PC-9 (cell line): ENCODE measurements at regions not wholly inside any gene's neighbourhood (a gene's known extent, or its start where the extent isn't known, plus 50 kb on each side); places are given as distances from the start of the nearest gene placed in this dataset.

Experiments used
- BruUV-seq: library from RNA; stranded (reverse); fragments of 400-500 nt; replicated peaks from 2 replicates; lab custom pipeline; 2021; lab: Mats Ljungman, UMichigan
- CTCF ChIA-PET: fragments of 300-600 bp; sonication (Branson Sonifier 250); formaldehyde crosslinking; loops from one replicate; lab custom pipeline; 2022; ENCODE audit warnings: antibody characterized with exemption; lab: Charles Lee
- POLR2A ChIA-PET: fragments of 300-600 bp; sonication (Branson Sonifier 250); formaldehyde crosslinking; loops from one replicate; lab custom pipeline; 2022; ENCODE audit warnings: antibody characterized with exemption; ENCODE audit not compliant: unreplicated experiment; lab: Charles Lee
- DNase-seq, 2 experiments: peaks; one replicate each; pipeline versions ENCODE4 v3.0.0 to v3.0.0-alpha.2; 2015 to 2022; ENCODE audit warnings: mixed read lengths in 1 of 2
- H2AFZ ChIP-seq: fragments of 200-600 bp; sonication (generic); 2 replicates; pipeline ENCODE4 v1.8.1; 2017; ENCODE audit warnings: antibody characterized with exemption
- H3F3A ChIP-seq: fragments of 200-600 bp; sonication (generic); 2 replicates; pipeline ENCODE4 v1.8.1; 2017; ENCODE audit warnings: antibody characterized with exemption, mild to moderate bottlenecking, low read depth; ENCODE audit not compliant: insufficient read depth
- H3K27ac ChIP-seq: fragments of 200-600 bp; sonication (generic); 2 replicates; pipeline ENCODE4 v1.6.1; 2016; ENCODE audit warnings: mixed run types
- H3K27me3 ChIP-seq: fragments of 200-600 bp; sonication (generic); 2 replicates; pipeline ENCODE4 v1.6.1; 2016; ENCODE audit warnings: low read depth, mixed run types; ENCODE audit not compliant: insufficient read depth
- H3K36me3 ChIP-seq: fragments of 200-600 bp; sonication (generic); 2 replicates; pipeline ENCODE4 v1.6.1; 2016; ENCODE audit warnings: low read depth, mixed run types
- H3K4me1 ChIP-seq: fragments of 200-600 bp; sonication (generic); replicated peaks from 2 replicates; pipeline ENCODE4 v1.6.1; 2016; ENCODE audit warnings: mixed run types; ENCODE audit not compliant: insufficient read depth
- H3K4me2 ChIP-seq: fragments of 200-600 bp; sonication (generic); 2 replicates; pipeline ENCODE4 v1.6.1; 2017; ENCODE audit warnings: mixed run types
- H3K4me3 ChIP-seq: fragments of 200-600 bp; sonication (generic); 2 replicates; pipeline ENCODE4 v1.6.1; 2016; ENCODE audit warnings: mixed run types
- H3K79me2 ChIP-seq: fragments of 200-600 bp; sonication (generic); 2 replicates; pipeline ENCODE4 v1.6.1; 2017; ENCODE audit warnings: low read depth, mixed run types
- H3K9me2 ChIP-seq: fragments of 200-600 bp; sonication (generic); 2 replicates; pipeline ENCODE4 v1.8.1; 2017; ENCODE audit warnings: mild to moderate bottlenecking; ENCODE audit not compliant: insufficient read depth
- H3K9me3 ChIP-seq: fragments of 200-600 bp; sonication (generic); 2 replicates; pipeline ENCODE4 v1.8.1; 2016; ENCODE audit warnings: low read depth; ENCODE audit not compliant: insufficient read depth
- H4K20me1 ChIP-seq: fragments of 200-600 bp; sonication (generic); 2 replicates; pipeline ENCODE4 v1.8.1; 2017; ENCODE audit not compliant: insufficient read depth
- EZH2 ChIP-seq: fragments of 200-600 bp; sonication (generic); IDR thresholded peaks from 2 replicates; pipeline ENCODE4 v1.8.0; 2017; ENCODE audit warnings: antibody characterized with exemption, low read depth
- intact Hi-C: fragments of 100-400 bp; cut with micrococcal nuclease; formaldehyde crosslinking; loops from one replicate; pipeline ENCODE4 v1.10.0; 2022; ENCODE audit not compliant: unreplicated experiment
- TF ChIP-seq, protein P1 (sequence below): fragments of 200-600 bp; sonication (generic); conservative IDR thresholded peaks from 2 replicates; pipeline ENCODE4 v1.6.1; 2017; ENCODE audit warnings: mixed run types, antibody characterized with exemption, mild to moderate bottlenecking, moderate library complexity

DNA sequence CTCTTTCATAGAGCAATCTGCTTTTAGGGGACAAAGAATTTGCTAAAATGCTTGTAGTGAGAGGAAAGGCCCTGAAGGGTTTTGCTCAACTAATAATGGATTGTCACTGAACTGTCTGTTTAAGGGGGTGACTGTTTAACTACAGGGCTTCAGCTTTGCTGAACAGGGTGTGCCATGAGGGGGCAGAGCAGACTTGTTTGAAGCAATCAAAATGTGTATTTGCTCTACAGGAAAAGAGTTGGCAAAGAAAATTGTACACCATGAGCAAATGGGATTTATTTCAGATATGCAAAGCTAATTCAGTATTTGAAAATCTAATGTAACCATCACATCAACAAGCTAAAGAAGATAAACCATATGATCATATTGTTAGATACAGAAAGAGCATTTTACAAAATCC is 154.3 kb downstream of the GABRG2 start:
- no peak for DNase-seq
- Histone ChIP-seq H3K79me2 (no peaks in the 10 kb centered on the region), H3K9me2 (no peaks in the 10 kb centered on the region), H3K4me1 (no peaks in the 10 kb centered on the region), H3K4me2 (no peak overlapping the region), H3K27me3 (no peaks in the 10 kb centered on the region), H3K4me3 (no peak overlapping the region), H3K36me3 (no peaks in the 10 kb centered on the region), H4K20me1 (no peaks in the 10 kb centered on the region), H3F3A (no peaks in the 10 kb centered on the region), H3K9me3 (no peaks in the 10 kb centered on the region), H3K27ac (no peak overlapping the region), H2AFZ (no peak overlapping the region)
- TF ChIP-seq, protein P1, sequence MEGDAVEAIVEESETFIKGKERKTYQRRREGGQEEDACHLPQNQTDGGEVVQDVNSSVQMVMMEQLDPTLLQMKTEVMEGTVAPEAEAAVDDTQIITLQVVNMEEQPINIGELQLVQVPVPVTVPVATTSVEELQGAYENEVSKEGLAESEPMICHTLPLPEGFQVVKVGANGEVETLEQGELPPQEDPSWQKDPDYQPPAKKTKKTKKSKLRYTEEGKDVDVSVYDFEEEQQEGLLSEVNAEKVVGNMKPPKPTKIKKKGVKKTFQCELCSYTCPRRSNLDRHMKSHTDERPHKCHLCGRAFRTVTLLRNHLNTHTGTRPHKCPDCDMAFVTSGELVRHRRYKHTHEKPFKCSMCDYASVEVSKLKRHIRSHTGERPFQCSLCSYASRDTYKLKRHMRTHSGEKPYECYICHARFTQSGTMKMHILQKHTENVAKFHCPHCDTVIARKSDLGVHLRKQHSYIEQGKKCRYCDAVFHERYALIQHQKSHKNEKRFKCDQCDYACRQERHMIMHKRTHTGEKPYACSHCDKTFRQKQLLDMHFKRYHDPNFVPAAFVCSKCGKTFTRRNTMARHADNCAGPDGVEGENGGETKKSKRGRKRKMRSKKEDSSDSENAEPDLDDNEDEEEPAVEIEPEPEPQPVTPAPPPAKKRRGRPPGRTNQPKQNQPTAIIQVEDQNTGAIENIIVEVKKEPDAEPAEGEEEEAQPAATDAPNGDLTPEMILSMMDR = no peak
- TF ChIP-seq EZH2 = no peak
- ChIA-PET CTCF (no interaction called here), POLR2A (no interaction called here)
- no TSS peak for BruUV-seq
- intact Hi-C loops = no loop called here

DNA sequence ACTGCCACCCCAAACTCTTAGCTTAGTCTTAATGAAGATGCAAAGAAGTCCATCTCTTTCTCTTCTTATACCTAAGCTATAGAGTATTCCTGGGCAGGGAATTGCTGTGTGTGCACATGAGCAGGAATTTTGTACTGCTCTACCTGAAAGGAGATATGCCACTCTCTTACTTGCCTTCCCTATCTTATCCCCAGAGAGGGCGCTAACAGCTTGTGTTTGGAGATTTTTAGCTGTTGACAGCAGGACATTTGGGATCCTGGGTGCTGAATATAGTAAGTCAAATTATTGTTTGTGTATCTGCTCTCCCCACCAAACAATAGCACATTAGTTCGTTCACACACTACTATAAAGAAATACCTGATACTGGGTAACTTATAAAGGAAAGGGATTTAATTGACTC is 159.5 kb downstream of the GABRG2 start:
- Histone ChIP-seq H3K9me3 (no peaks in the 10 kb centered on the region), H3K4me2 (no peak overlapping the region), H3K27ac (no peak overlapping the region), H3K36me3 (no peaks in the 10 kb centered on the region), H3K4me3 (no peak overlapping the region), H4K20me1 (no peaks in the 10 kb centered on the region), H3F3A (no peaks in the 10 kb centered on the region), H2AFZ (no peak overlapping the region), H3K9me2 (no peaks in the 10 kb centered on the region), H3K4me1 (no peaks in the 10 kb centered on the region), H3K27me3 (no peaks in the 10 kb centered on the region), H3K79me2 (no peaks in the 10 kb centered on the region)
- no TSS peak for BruUV-seq
- CTCF ChIA-PET = no interaction called here
- intact Hi-C loops = no loop called here
- no peak for TF ChIP-seq EZH2
- TF ChIP-seq, protein P1 = no peak
- POLR2A ChIA-PET = no interaction called here
- no peak for DNase-seq

DNA sequence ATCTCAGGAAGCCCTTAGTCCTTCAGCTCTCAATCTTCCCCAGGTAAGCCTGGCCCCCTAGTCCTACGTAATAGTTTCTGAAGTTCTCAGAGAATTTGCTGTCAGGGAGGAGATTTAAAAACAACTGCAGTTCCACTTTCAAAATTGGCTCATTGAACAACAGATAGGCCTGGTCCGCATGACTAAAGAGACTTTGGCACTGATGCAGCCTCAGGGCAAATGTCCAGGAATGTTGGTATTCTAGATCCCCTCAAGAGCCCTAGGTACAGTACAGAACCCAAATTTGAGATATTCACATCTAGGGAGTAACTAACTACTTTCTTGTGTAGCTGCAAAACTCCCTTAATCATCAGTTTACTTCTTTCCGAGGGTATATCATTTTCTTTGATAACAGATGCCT is 162.8 kb downstream of the GABRG2 start:
- H3K27ac ChIP-seq = no peak overlapping the region
- H2AFZ ChIP-seq = no peak overlapping the region
- CTCF ChIA-PET = no interaction called here
- intact Hi-C loops = no loop called here
- POLR2A ChIA-PET = no interaction called here
- H3K4me3 ChIP-seq = no peak overlapping the region
- no TSS peak for BruUV-seq
- no peaks in the 10 kb centered on the region for H3K9me2 ChIP-seq
- no peak for DNase-seq
- H3K4me1 ChIP-seq = no peaks in the 10 kb centered on the region
- H4K20me1 ChIP-seq = no peaks in the 10 kb centered on the region
- no peaks in the 10 kb centered on the region for H3F3A ChIP-seq
- H3K9me3 ChIP-seq = no peaks in the 10 kb centered on the region
- H3K36me3 ChIP-seq = no peaks in the 10 kb centered on the region
- no peaks in the 10 kb centered on the region for H3K79me2 ChIP-seq
- TF ChIP-seq EZH2 = no peak
- TF ChIP-seq, protein P1 = no peak
- no peaks in the 10 kb centered on the region for H3K27me3 ChIP-seq
- no peak overlapping the region for H3K4me2 ChIP-seq
